Neutrophil (primary cell): ENCODE measurements at regions not wholly inside any gene's neighbourhood (a gene's known extent, or its start where the extent isn't known, plus 50 kb on each side); places are given as distances from the start of the nearest gene placed in this dataset.

ENCODE experiments used
- H3K27ac ChIP-seq: fragments of 200-600 bp; sonication (generic); 2 replicates; pipeline ENCODE4 v1.5.1; 2016; ENCODE audit warnings: mild to moderate bottlenecking, moderate library complexity
- H3K27me3 ChIP-seq: fragments of 200-600 bp; sonication (generic); 2 replicates; pipeline ENCODE4 v1.6.0; 2016; ENCODE audit warnings: mild to moderate bottlenecking
- H3K36me3 ChIP-seq: fragments of 200-600 bp; sonication (generic); 2 replicates; pipeline ENCODE4 v1.5.1; 2017
- H3K4me1 ChIP-seq, 2 experiments: fragments of 200-600 bp in 1 of 2; sonication (generic) in 1 of 2; 1 replicate in 1 of 2; 2 replicates in 1 of 2; pipeline versions ENCODE4 v1.5.1 to v1.6.1; 2013 to 2016; ENCODE audit warnings: low read depth in 1 of 2, low read length in 1 of 2, mild to moderate bottlenecking in 1 of 2, moderate library complexity in 1 of 2; ENCODE audit not compliant: control insufficient read depth in 1 of 2, insufficient read depth in 1 of 2
- H3K4me3 ChIP-seq, 2 experiments: fragments of 200-600 bp in 1 of 2; sonication (generic) in 1 of 2; 1 replicate in 1 of 2; 2 replicates in 1 of 2; pipeline ENCODE4 v1.5.1; 2013 to 2016; ENCODE audit warnings: low read depth in 1 of 2, low read length in 1 of 2, mild to moderate bottlenecking in 1 of 2, moderate library complexity in 1 of 2
- H3K9me3 ChIP-seq: fragments of 200-600 bp; sonication (generic); 2 replicates; pipeline ENCODE4 v1.5.1; 2016
- TF ChIP-seq, protein P1 (sequence below): fragments of 200-600 bp; sonication (generic); IDR thresholded peaks from 2 replicates; pipeline ENCODE4 v1.5.1; 2016; ENCODE audit warnings: antibody characterized with exemption

- no peaks in the 10 kb centered on the region for H3K9me3 ChIP-seq
These were observed 55.5 kb upstream of the DYRK2 start for GRCh38 chr12:67593041-67593440.

DNA sequence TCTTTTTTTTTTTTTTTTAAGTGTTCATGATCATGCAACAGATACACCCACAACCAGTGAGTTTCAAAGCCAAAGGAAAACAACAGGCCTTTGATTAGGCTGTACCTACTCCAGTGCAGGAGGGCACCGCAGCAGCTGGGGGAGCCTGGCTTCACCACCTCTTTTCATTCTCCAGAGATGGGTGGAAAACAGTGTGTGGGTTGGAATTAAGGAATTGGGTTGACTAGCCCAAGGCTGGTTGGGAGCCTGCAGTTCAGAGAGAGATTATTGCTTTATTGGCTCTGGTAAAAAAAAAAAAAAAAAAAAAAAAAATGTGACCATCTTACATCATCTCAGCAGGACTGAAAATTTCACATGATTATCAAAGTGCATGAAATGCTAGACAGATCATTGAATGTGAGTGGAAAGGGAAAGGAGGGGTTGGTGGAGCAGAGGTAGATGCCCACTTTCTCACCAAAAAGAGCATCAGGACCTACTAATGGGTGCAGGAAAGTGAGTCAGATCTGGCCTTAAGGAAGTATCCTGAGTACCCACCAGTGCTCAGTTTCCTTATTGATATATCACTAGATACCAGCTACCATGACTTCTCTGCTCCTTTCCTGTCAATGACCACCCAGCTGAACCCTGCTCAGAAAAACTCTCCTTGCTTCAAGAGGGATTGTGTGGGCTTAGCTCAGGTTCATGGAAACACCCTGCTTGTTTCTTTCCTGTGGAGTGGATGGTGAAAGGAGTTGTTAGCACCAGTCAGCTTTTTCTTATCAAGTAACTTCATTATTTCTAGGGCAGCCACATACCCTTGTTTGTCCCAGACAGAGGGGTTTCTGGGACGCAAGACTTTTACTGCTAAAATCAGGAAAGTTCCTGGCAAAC is 54.8 kb upstream of the DYRK2 start:
- Histone ChIP-seq H3K27ac (no peak overlapping the region), H3K4me3 (no peak overlapping the region), H3K36me3 (no peaks in the 10 kb centered on the region), H3K4me1 (no peaks in the 10 kb centered on the region), H3K27me3 (no peaks in the 10 kb centered on the region), H3K9me3 (no peaks in the 10 kb centered on the region)
- TF ChIP-seq, protein P1, sequence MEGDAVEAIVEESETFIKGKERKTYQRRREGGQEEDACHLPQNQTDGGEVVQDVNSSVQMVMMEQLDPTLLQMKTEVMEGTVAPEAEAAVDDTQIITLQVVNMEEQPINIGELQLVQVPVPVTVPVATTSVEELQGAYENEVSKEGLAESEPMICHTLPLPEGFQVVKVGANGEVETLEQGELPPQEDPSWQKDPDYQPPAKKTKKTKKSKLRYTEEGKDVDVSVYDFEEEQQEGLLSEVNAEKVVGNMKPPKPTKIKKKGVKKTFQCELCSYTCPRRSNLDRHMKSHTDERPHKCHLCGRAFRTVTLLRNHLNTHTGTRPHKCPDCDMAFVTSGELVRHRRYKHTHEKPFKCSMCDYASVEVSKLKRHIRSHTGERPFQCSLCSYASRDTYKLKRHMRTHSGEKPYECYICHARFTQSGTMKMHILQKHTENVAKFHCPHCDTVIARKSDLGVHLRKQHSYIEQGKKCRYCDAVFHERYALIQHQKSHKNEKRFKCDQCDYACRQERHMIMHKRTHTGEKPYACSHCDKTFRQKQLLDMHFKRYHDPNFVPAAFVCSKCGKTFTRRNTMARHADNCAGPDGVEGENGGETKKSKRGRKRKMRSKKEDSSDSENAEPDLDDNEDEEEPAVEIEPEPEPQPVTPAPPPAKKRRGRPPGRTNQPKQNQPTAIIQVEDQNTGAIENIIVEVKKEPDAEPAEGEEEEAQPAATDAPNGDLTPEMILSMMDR: no peak

More at GRCh38 chr12:67593041-67593440, 55.5 kb upstream of the DYRK2 start:
- TF ChIP-seq, protein P1: no peak
- no peaks in the 10 kb centered on the region for H3K27me3 ChIP-seq
- no peak overlapping the region for H3K27ac ChIP-seq
- H3K4me1 ChIP-seq: no peaks in the 10 kb centered on the region
- no peaks in the 10 kb centered on the region for H3K36me3 ChIP-seq
- H3K4me3 ChIP-seq: no peak overlapping the region

DNA sequence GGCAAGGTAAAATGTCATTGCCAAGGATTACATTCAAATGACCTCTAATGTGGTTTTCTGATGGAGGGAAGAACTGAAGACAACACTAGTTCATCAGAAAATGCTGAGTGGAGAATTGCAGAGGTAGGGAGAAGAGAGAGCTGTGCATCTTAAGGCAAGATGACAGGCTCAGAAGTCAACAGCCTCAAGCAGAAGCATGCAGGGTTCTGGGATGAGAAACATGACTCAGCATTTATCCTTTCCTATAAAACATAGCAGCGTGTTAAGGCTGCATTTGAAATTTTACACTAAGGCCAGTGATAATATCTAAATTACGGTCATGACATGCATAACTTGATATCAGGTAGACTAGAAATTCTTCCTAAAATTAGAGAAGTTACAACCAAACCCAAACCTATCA is 53.7 kb upstream of the DYRK2 start:
- Histone ChIP-seq H3K36me3 (no peaks in the 10 kb centered on the region), H3K27me3 (no peaks in the 10 kb centered on the region), H3K27ac (no peak overlapping the region), H3K9me3 (no peaks in the 10 kb centered on the region), H3K4me1 (no peaks in the 10 kb centered on the region), H3K4me3 (no peak overlapping the region)
- TF ChIP-seq, protein P1: no peak

GRCh38 chr12:67595365-67595764 is 53.2 kb upstream of the DYRK2 start:
- no peak overlapping the region for H3K27ac ChIP-seq
- no peaks in the 10 kb centered on the region for H3K4me1 ChIP-seq
- no peaks in the 10 kb centered on the region for H3K36me3 ChIP-seq
- H3K9me3 ChIP-seq: no peaks in the 10 kb centered on the region
- H3K4me3 ChIP-seq: no peak overlapping the region
- no peaks in the 10 kb centered on the region for H3K27me3 ChIP-seq
- TF ChIP-seq, protein P1: no peak

GRCh38 chr12:67598598-67598997 is 49.9 kb upstream of the DYRK2 start:
- Histone ChIP-seq H3K4me3 (no peak overlapping the region), H3K36me3 (no peaks in the 10 kb centered on the region), H3K27me3 (no peaks in the 10 kb centered on the region), H3K27ac (no peak overlapping the region), H3K4me1 (no peaks in the 10 kb centered on the region), H3K9me3 (no peaks in the 10 kb centered on the region)
- TF ChIP-seq, protein P1: no peak
